Stomach (tissue), 8 donors: ENCODE measurements at regions not wholly inside any gene's neighbourhood (a gene's known extent, or its start where the extent isn't known, plus 50 kb on each side); places are given as distances from the start of the nearest gene placed in this dataset.

ENCODE experiments used
- DNase-seq, 2 donors: peaks; one replicate each; pipeline versions ENCODE4 v3.0.0 to v3.0.0-alpha.2; 2013 to 2019
- H3K27ac ChIP-seq, 5 donors: fragments of 200-600 bp in 4 of 5; sonication (generic) in 4 of 5; one replicate each; pipeline ENCODE4 v1.5.1; 2013 to 2019; ENCODE audit warnings: mild to moderate bottlenecking in 1 of 5, moderate library complexity in 1 of 5
- H3K27me3 ChIP-seq, 3 donors: fragments of 200-600 bp; sonication (generic); one replicate each; pipeline ENCODE4 v1.5.1; 2017 to 2019; ENCODE audit warnings: mixed run types in 1 of 3
- H3K36me3 ChIP-seq, 4 donors: fragments of 200-600 bp; sonication (generic); 1 replicate in 3 of 4; 2 replicates in 1 of 4; pipeline ENCODE4 v1.5.1; 2016 to 2019
- H3K4me1 ChIP-seq, 4 donors: fragments of 200-600 bp; sonication (generic); one replicate each; pipeline ENCODE4 v1.5.1; 2016 to 2019
- H3K4me3 ChIP-seq, 4 donors: fragments of 200-600 bp; sonication (generic) in 3 of 4; one replicate each; pipeline ENCODE4 v1.5.1; 2016 to 2019; ENCODE audit warnings: mild to moderate bottlenecking in 1 of 4
- H3K9me3 ChIP-seq, 4 donors: fragments of 200-600 bp; sonication (generic); one replicate each; pipeline ENCODE4 v1.5.1; 2016 to 2019
- EP300 ChIP-seq: sonication (generic); formaldehyde crosslinking; IDR thresholded peaks from one replicate; pipeline ENCODE4 v1.6.1; 2017; ENCODE audit warnings: antibody characterized with exemption
- POLR2A ChIP-seq, 4 donors: fragments of 450-650 bp; IDR thresholded peaks; one replicate each; pipeline ENCODE4 v1.6.1; 2016; ENCODE audit warnings: antibody characterized with exemption in 4 of 4, control low read depth in 2 of 4, mild to moderate bottlenecking in 1 of 4, moderate library complexity in 1 of 4
- POLR2AphosphoS5 ChIP-seq, 3 donors: sonication (generic); formaldehyde crosslinking; IDR thresholded peaks; one replicate each; pipeline ENCODE4 v1.6.1; 2016; ENCODE audit warnings: antibody characterized with exemption in 3 of 3
- WGBS, 5 donors: extraction: QIAGEN DNeasy Blood & Tissue Kit in 3 of 5; methylation state at CpG; one replicate each; pipeline versions ENCODE4 v1.1.5 to v1.1.7; 2013 to 2018; 5-methylcytosine and 5-hydroxymethylcytosine counted together
- intact Hi-C: fragments of 100-400 bp; cut with DNase I; formaldehyde crosslinking; loops from one replicate; pipeline ENCODE4 v1.15.1; 2023; ENCODE audit warnings: low total_unique reads
- TF ChIP-seq, protein P1 (sequence below), 7 experiments: fragments of 450-650 bp in 4 of 7; fragments of 200-600 bp in 3 of 7; sonication (generic) in 3 of 7; IDR thresholded peaks; one replicate each; pipeline ENCODE4 v1.5.1; 2016 to 2019; ENCODE audit warnings: antibody characterized with exemption in 7 of 7, control low read depth in 2 of 7, mild to moderate bottlenecking in 1 of 7
- donor health status: healthy with polysubstance abuse.
- donor health status: Bipolar disorder and iron deficiency.
- donor health status: healthy.

DNA sequence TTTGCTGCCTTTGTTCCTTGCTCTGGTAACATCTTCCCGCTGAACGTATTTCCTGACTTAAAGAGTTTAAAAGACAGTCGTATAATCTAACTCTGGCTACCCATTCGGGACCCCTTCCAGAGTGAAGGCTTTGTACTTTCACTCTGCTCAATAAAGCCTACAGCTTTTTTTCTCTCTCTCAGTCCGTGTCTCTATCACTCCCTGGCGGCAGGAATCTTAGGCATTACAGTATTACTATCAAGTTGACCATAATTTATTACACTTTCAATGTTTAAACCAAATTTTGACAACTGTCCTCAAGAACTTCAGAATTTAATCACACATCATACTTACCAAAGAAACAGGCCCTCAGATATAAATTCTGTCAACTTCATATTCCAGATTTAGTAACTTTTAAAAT lies 967.9 kb downstream of the FSCB start:
- Histone ChIP-seq H3K4me1 (no peaks in the 10 kb centered on the region), H3K27ac (no peak overlapping the region), H3K9me3 (peaks cover 0 to 6% (median 3%) of the 10 kb centered on the region in 4 donors), H3K36me3 (no peaks in the 10 kb centered on the region), H3K4me3 (peak overlapping the region in 2 of 4 donors; percentile 14 to 27), H3K27me3 (no peaks in the 10 kb centered on the region)
- intact Hi-C loops = no loop called here
- WGBS, 5 donors = 15 to 36% (median 21%) methylated on average over 6 of the region's 6 CpGs
- TF ChIP-seq, protein P1, sequence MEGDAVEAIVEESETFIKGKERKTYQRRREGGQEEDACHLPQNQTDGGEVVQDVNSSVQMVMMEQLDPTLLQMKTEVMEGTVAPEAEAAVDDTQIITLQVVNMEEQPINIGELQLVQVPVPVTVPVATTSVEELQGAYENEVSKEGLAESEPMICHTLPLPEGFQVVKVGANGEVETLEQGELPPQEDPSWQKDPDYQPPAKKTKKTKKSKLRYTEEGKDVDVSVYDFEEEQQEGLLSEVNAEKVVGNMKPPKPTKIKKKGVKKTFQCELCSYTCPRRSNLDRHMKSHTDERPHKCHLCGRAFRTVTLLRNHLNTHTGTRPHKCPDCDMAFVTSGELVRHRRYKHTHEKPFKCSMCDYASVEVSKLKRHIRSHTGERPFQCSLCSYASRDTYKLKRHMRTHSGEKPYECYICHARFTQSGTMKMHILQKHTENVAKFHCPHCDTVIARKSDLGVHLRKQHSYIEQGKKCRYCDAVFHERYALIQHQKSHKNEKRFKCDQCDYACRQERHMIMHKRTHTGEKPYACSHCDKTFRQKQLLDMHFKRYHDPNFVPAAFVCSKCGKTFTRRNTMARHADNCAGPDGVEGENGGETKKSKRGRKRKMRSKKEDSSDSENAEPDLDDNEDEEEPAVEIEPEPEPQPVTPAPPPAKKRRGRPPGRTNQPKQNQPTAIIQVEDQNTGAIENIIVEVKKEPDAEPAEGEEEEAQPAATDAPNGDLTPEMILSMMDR (IDR thresholded peaks at IDR 0.05) = peak in 3 of 7 experiments; percentile 15 to 32 (median 25)
- no peak for TF ChIP-seq EP300
- no peak for TF ChIP-seq POLR2A (IDR thresholded peaks at IDR 0.05)
- no peak for TF ChIP-seq POLR2AphosphoS5 (IDR thresholded peaks at IDR 0.05)
- peak in 1 of 2 donors; percentile 55 for DNase-seq

DNA sequence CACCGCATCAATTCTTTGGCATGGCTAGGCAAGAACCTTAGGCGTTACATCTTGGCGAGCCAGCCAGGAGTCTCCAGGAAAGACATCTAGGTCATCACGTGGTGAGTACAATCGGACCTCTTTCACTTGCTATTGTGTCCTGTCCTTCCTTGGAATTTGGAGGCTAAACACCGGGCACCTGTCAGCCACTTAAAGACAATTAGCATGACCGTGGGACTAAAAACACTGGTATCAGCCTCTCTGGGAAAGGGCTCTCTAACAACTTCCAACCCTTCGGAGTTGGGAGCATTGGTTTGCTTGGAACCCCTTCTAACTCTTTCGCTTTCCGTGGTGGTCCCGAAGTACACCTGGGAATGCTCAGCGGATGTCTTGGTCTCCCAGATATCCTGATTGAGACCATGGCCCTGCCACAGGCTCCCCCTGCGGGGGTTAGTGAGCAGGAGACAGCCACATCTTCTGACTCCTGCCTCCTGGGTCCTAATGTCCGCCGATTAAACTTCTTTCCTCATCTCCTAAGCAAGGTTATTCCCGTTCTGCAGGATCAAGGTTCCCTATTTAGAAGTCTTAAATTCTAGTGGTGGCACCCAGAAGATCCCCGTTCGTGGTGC lies 971.7 kb downstream of the FSCB start:
- intact Hi-C loops = no loop called here
- 91 to 94% (median 92%) methylated on average over 18 of the region's 18 CpGs for WGBS, 5 donors
- Histone ChIP-seq H3K27me3 (no peaks in the 10 kb centered on the region), H3K9me3 (peaks cover 0 to 22% (median 9%) of the 10 kb centered on the region in 4 donors), H3K4me3 (no peak overlapping the region), H3K4me1 (no peaks in the 10 kb centered on the region), H3K27ac (no peak overlapping the region), H3K36me3 (no peaks in the 10 kb centered on the region)
- TF ChIP-seq, protein P1 (IDR thresholded peaks at IDR 0.05) = no peak
- TF ChIP-seq POLR2A (IDR thresholded peaks at IDR 0.05) (no peak), POLR2AphosphoS5 (IDR thresholded peaks at IDR 0.05) (no peak), EP300 (no peak)
- no peak for DNase-seq

DNA sequence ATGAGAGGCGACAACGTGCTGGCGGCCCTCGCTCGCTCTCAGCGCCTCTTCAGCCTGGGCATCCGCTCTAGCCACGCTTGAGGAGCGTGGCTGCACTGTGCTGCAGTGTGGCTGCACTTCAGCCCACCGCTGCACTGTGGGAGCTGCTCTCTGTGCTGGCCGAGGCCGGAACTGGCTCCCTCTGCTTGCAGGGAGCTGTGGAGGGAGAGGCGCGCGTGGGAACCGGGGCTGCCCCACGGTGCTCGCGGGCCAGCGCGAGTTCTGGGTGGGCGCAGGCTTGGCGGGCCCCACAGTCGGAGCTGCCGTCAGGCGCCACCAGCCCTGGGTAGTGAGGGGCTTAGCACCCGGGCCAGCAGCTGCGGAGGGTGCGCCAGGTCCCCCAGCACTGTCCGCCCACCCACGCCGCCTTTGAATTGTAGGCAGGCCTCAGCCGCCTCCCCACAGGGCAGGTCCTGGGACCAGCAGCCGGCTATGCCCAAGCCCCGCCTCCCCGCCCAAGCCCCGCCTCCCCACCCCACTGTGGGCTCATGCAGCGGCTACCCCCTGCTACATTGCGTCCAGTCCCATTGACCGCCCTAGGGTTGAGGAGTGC lies 974.2 kb downstream of the FSCB start:
- Histone ChIP-seq H3K36me3 (no peaks in the 10 kb centered on the region), H3K4me1 (no peaks in the 10 kb centered on the region), H3K9me3 (peaks cover 0 to 22% (median 9%) of the 10 kb centered on the region in 4 donors), H3K4me3 (no peak overlapping the region), H3K27ac (no peak overlapping the region), H3K27me3 (no peaks in the 10 kb centered on the region)
- 86 to 95% (median 94%) methylated on average over 10 to 40 of the region's 40 CpGs for WGBS, 5 donors
- intact Hi-C loops = no loop called here
- DNase-seq = no peak
- TF ChIP-seq EP300 (no peak), POLR2AphosphoS5 (IDR thresholded peaks at IDR 0.05) (no peak), POLR2A (IDR thresholded peaks at IDR 0.05) (no peak)
- TF ChIP-seq, protein P1 (IDR thresholded peaks at IDR 0.05) = no peak

DNA sequence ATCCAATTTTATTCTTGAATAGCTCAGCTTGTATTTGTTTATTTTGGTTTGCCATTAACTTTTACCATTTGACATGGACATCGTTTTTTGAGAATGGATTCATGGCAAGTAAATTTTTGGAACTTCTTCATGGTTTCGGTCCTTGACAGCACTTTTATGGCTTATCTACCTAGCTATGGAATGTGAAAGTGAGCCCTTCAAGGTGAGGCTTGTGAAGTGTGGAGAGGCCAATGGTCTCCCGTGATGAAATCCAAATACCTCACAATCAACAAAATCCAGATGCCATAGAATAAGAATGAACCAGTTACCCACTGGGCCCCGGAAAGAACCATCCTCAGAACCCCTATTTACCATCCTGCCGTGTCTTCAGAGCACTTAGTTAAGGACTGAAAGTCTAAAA lies 978.8 kb downstream of the FSCB start:
- Histone ChIP-seq H3K27ac (no peak overlapping the region), H3K4me3 (no peak overlapping the region), H3K36me3 (no peaks in the 10 kb centered on the region), H3K27me3 (no peaks in the 10 kb centered on the region), H3K9me3 (peaks cover 0 to 8% (median 4%) of the 10 kb centered on the region in 4 donors), H3K4me1 (peaks cover 0 to 4% (median 0%) of the 10 kb centered on the region in 4 donors)
- TF ChIP-seq EP300 (no peak), POLR2AphosphoS5 (IDR thresholded peaks at IDR 0.05) (no peak), POLR2A (IDR thresholded peaks at IDR 0.05) (no peak)
- TF ChIP-seq, protein P1 (IDR thresholded peaks at IDR 0.05) = no peak
- WGBS, 5 donors = 74 to 79% (median 78%) methylated on average over 5 of the region's 5 CpGs
- intact Hi-C loops = no loop called here
- DNase-seq = no peak
